ENCODE measurements at regions not wholly inside any gene's neighbourhood (a gene's known extent, or its start where the extent isn't known, plus 50 kb on each side); places are given as distances from the start of the nearest gene placed in this dataset.

DNA sequence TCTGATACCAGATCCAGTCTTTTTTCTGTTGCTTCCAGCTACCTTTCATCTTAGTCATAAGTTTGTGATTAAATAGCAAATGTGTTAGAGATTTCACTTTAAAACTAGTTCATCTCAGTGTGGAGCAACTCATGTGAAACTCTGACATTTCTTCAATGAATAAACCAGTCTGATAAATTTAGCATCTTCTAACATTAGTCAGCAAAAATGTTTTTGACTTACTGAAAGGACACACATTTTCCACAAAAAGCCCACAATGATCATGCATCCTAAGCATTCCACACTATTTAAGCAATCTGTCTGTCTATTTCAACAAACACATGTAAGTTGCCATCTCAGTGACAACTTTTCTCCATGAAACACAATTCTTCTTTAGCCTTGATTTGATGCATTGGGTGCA, 222.2 kb upstream of the SLC35B3 start:
- no peak overlapping the region for H3K4me3 Mint-ChIP-seq
- no peaks in the 10 kb centered on the region for H3K36me3 Mint-ChIP-seq
- H3K27ac Mint-ChIP-seq: no peak overlapping the region
- H3K4me1 Mint-ChIP-seq: no peaks in the 10 kb centered on the region
- POLR2A ChIA-PET: no interaction called here
- no peak for ATAC-seq
- peaks cover 0 to 3% (median 2%) of the 10 kb centered on the region in 5 donors for H3K27me3 Mint-ChIP-seq
- peaks cover 0 to 3% (median 0%) of the 10 kb centered on the region in 9 donors for H3K9me3 Mint-ChIP-seq
- no peak for DNase-seq

DNA sequence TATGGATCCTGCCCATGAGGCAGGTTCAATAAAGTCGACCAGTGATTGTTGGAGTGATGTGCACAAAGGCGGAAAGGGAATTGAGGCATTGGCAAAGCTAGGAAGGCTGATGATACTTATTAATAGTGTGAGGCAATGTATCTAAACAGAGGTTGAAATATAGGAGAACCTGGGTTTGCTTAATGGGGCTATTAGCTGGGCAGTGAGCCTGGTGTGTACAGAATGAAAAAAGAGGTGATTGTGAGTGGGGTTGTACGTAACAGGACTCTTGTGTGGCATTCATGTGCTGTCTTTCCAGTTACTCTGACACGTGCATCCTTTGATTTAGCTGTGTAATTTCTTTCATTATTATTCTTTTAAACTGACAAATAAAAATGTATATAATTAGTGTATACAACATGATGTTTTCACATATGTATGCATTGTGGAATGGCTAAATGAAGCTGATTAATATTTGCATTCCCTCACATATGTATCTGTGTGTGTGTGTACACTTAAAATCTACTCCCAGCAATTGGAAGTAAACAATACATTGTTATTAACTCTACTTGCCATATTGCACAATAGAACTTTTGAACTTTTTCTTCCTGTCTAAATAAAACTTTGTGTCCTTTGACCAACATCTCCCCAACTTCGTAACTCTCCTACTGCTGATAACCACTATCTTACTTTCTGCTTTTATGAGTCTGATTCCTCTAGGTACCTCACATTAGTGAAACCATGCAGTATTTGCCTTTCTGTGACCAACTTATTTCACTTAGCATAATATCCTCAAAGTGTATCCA, 220.5 kb upstream of the SLC35B3 start:
- no peak overlapping the region for H3K27ac Mint-ChIP-seq
- H3K4me3 Mint-ChIP-seq: no peak overlapping the region
- H3K9me3 Mint-ChIP-seq: peaks cover 0 to 11% (median 0%) of the 10 kb centered on the region in 9 donors
- POLR2A ChIA-PET: no interaction called here
- no peaks in the 10 kb centered on the region for H3K36me3 Mint-ChIP-seq
- DNase-seq (no peak), ATAC-seq (no peak)
- no peaks in the 10 kb centered on the region for H3K4me1 Mint-ChIP-seq
- peaks cover 0 to 3% (median 2%) of the 10 kb centered on the region in 5 donors for H3K27me3 Mint-ChIP-seq

- Mint-ChIP-seq H3K4me1 (no peaks in the 10 kb centered on the region), H3K9me3 (peaks cover 2 to 24% (median 8%) of the 10 kb centered on the region in 9 donors), H3K27ac (no peak overlapping the region), H3K27me3 (peaks cover 0 to 3% (median 2%) of the 10 kb centered on the region in 5 donors), H3K36me3 (peaks cover 0 to 5% (median 0%) of the 10 kb centered on the region in 3 donors), H3K4me3 (no peak overlapping the region)
- POLR2A ChIA-PET: no interaction called here
- DNase-seq (no peak), ATAC-seq (no peak)
Measured at GRCh38 chr6:8652710-8653109, 217.4 kb upstream of the SLC35B3 start.

GRCh38 chr6:8651998-8652397, 216.7 kb upstream of the SLC35B3 start:
- ATAC-seq: no peak
- Mint-ChIP-seq H3K9me3 (peaks cover 2 to 24% (median 11%) of the 10 kb centered on the region in 9 donors), H3K4me1 (no peaks in the 10 kb centered on the region), H3K36me3 (peaks cover 0 to 5% (median 0%) of the 10 kb centered on the region in 3 donors), H3K27me3 (peaks cover 0 to 3% (median 2%) of the 10 kb centered on the region in 5 donors), H3K4me3 (no peak overlapping the region), H3K27ac (no peak overlapping the region)
- no peak for DNase-seq
- POLR2A ChIA-PET: no interaction called here

GRCh38 chr6:8645212-8645611, 209.9 kb upstream of the SLC35B3 start:
- POLR2A ChIA-PET: no interaction called here
- Mint-ChIP-seq H3K27ac (no peak overlapping the region), H3K4me1 (no peaks in the 10 kb centered on the region), H3K36me3 (peaks cover 0 to 5% (median 0%) of the 10 kb centered on the region in 3 donors), H3K9me3 (peaks cover 7 to 43% (median 24%) of the 10 kb centered on the region in 9 donors), H3K27me3 (peaks cover 0 to 7% (median 1%) of the 10 kb centered on the region in 5 donors), H3K4me3 (no peak overlapping the region)
- ATAC-seq: no peak
- DNase-seq: no peak

- H3K27ac Mint-ChIP-seq: no peak overlapping the region
- H3K4me1 Mint-ChIP-seq: no peaks in the 10 kb centered on the region
- H3K4me3 Mint-ChIP-seq: no peak overlapping the region
- ATAC-seq: no peak
- peaks cover 0 to 9% (median 1%) of the 10 kb centered on the region in 5 donors for H3K27me3 Mint-ChIP-seq
- peaks cover 0 to under 1% (median 0%) of the 10 kb centered on the region in 3 donors for H3K36me3 Mint-ChIP-seq
- POLR2A ChIA-PET: no interaction called here
- H3K9me3 Mint-ChIP-seq: peaks cover 7 to 39% (median 25%) of the 10 kb centered on the region in 9 donors
- DNase-seq: no peak
Measured at GRCh38 chr6:8644306-8644705, 209.0 kb upstream of the SLC35B3 start.

- DNase-seq: no peak
- ATAC-seq: no peak
- H3K9me3 Mint-ChIP-seq: peaks cover 3 to 31% (median 18%) of the 10 kb centered on the region in 9 donors
- peaks cover 0 to 11% (median 1%) of the 10 kb centered on the region in 5 donors for H3K27me3 Mint-ChIP-seq
- no peak overlapping the region for H3K27ac Mint-ChIP-seq
- no peaks in the 10 kb centered on the region for H3K4me1 Mint-ChIP-seq
- no peak overlapping the region for H3K4me3 Mint-ChIP-seq
- POLR2A ChIA-PET: no interaction called here
- H3K36me3 Mint-ChIP-seq: no peaks in the 10 kb centered on the region
Measured at GRCh38 chr6:8642854-8643253, 207.5 kb upstream of the SLC35B3 start.

DNA sequence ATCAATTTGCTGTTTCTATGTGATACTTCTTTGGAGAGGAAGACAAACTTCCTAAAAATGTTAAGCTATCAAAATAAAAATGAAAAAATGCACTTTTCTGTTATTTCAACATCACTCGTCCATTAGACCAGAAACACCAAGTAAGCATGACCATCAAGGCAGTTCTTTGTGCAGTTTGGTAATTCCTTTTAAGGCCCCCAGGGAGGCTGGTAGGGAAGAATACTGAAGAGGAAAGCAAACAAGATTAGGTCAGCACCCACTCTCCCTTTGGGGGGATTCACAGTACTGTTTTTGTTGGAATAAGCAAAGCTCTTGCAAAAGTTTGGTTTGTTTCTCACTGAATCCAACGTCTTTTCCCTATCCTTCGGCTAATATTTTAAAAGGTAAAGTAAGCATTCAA, 206.8 kb upstream of the SLC35B3 start:
- Mint-ChIP-seq H3K4me1 (no peaks in the 10 kb centered on the region), H3K27ac (no peak overlapping the region), H3K36me3 (no peaks in the 10 kb centered on the region), H3K4me3 (no peak overlapping the region), H3K9me3 (peaks cover 3 to 27% (median 16%) of the 10 kb centered on the region in 9 donors), H3K27me3 (peaks cover 0 to 11% (median 1%) of the 10 kb centered on the region in 5 donors)
- ATAC-seq (no peak), DNase-seq (no peak)
- POLR2A ChIA-PET: no interaction called here

- peaks cover 0 to 11% (median 1%) of the 10 kb centered on the region in 5 donors for H3K27me3 Mint-ChIP-seq
- POLR2A ChIA-PET: no interaction called here
- peaks cover 5 to 36% (median 16%) of the 10 kb centered on the region in 9 donors for H3K9me3 Mint-ChIP-seq
- H3K36me3 Mint-ChIP-seq: peaks cover 0 to 8% (median 0%) of the 10 kb centered on the region in 3 donors
- H3K4me3 Mint-ChIP-seq: no peak overlapping the region
- no peak overlapping the region for H3K27ac Mint-ChIP-seq
- H3K4me1 Mint-ChIP-seq: no peaks in the 10 kb centered on the region
- ATAC-seq (no peak), DNase-seq (no peak)
Measured at GRCh38 chr6:8639928-8640649, 204.7 kb upstream of the SLC35B3 start.

DNA sequence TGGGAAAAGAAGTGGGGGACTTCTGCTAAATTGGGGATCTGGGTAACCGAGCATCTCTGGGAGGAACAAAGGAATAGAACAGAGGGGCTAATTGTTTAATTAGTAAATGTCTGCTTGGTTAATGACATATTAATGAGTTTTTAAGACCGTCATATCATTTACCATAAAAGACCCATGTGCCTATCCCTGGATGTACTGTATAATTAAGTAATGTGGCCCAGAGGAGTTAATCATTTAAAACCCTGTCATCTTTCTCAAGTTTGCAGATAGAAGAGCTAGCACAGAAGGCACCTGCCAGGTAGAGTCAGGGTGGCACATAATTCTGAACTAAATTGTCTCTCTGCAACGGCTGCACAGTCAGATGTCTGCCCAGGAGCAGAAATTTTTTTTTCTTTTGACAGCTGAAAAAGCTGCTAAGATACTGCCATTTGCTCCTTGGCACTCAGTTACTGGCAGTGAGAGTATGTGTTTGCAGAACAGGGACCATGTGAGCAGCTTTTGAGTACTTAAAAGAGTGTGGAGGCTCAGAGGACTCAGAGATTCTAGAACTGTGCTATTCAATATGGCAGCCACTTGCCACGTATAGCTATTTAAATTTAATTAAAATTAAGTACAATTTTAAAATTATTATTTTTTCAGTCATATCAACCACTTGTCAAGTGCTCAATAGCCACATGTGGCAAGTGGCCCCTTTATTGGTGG, 202.7 kb upstream of the SLC35B3 start:
- no peak overlapping the region for H3K4me3 Mint-ChIP-seq
- ATAC-seq: no peak
- H3K9me3 Mint-ChIP-seq: peaks cover 4 to 23% (median 14%) of the 10 kb centered on the region in 9 donors
- peaks cover 0 to 8% (median 0%) of the 10 kb centered on the region in 5 donors for H3K27me3 Mint-ChIP-seq
- no peak for DNase-seq
- H3K4me1 Mint-ChIP-seq: no peaks in the 10 kb centered on the region
- POLR2A ChIA-PET: no interaction called here
- no peak overlapping the region for H3K27ac Mint-ChIP-seq
- H3K36me3 Mint-ChIP-seq: peaks cover 0 to 10% (median 0%) of the 10 kb centered on the region in 3 donors

- Mint-ChIP-seq H3K27me3 (peaks cover 0 to 1% (median 0%) of the 10 kb centered on the region in 5 donors), H3K36me3 (peaks cover 0 to 10% (median 0%) of the 10 kb centered on the region in 3 donors), H3K4me1 (no peaks in the 10 kb centered on the region), H3K9me3 (peaks cover 0 to 18% (median 5%) of the 10 kb centered on the region in 9 donors), H3K4me3 (no peak overlapping the region), H3K27ac (no peak overlapping the region)
- POLR2A ChIA-PET: no interaction called here
- no peak for ATAC-seq
- no peak for DNase-seq
Measured at GRCh38 chr6:8633762-8634161, 198.4 kb upstream of the SLC35B3 start.

DNA sequence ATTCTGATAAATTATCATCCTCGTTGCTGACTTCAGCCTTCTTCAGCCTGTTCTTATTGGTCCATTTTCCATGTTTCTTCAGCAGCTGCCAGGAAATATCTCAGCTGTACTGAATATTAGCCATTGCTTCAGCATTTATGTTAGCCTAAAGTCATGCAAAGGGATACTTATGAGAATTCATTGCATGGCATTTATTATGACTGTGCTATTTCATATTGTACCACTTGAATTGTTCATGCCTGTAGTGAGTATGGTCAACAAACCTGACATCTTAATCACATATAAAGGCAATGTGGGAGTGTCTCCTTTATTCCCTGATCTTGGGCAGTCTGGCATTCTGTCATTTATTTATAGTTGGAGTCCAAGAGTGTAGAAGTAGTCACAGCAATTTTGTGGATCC, 193.4 kb upstream of the SLC35B3 start:
- DNase-seq (no peak), ATAC-seq (no peak)
- Mint-ChIP-seq H3K4me3 (no peak overlapping the region), H3K4me1 (no peaks in the 10 kb centered on the region), H3K9me3 (peaks cover 0 to 8% (median 0%) of the 10 kb centered on the region in 9 donors), H3K27me3 (peaks cover 0 to 1% (median 0%) of the 10 kb centered on the region in 5 donors), H3K27ac (no peak overlapping the region), H3K36me3 (no peaks in the 10 kb centered on the region)
- POLR2A ChIA-PET: no interaction called here

GRCh38 chr6:8628063-8628462, 192.7 kb upstream of the SLC35B3 start:
- H3K27me3 Mint-ChIP-seq: peaks cover 0 to 1% (median 0%) of the 10 kb centered on the region in 5 donors
- H3K27ac Mint-ChIP-seq: no peak overlapping the region
- peaks cover 0 to 8% (median 0%) of the 10 kb centered on the region in 9 donors for H3K9me3 Mint-ChIP-seq
- H3K4me3 Mint-ChIP-seq: no peak overlapping the region
- H3K36me3 Mint-ChIP-seq: no peaks in the 10 kb centered on the region
- no peak for DNase-seq
- H3K4me1 Mint-ChIP-seq: no peaks in the 10 kb centered on the region
- POLR2A ChIA-PET: no interaction called here
- no peak for ATAC-seq

Data from naive thymus-derived CD8-positive, alpha-beta T cell (primary cell).